Stimulated activated CD4-positive, alpha-beta T cell treated with anti-CD3 and anti-CD28 coated beads, Interleukin-12 subunit alpha, Interleukin-12 subunit beta, amount 100 ng/mL, for 24 hours (primary cell): ENCODE measurements at regions not wholly inside any gene's neighbourhood (a gene's known extent, or its start where the extent isn't known, plus 50 kb on each side); places are given as distances from the start of the nearest gene placed in this dataset.
"Not testable (repeated sequence)": the region's sequence is repeated elsewhere in the genome, so short reads cannot be mapped to it uniquely, and the experiment has no call there.

Source experiments
- DNase-seq, 2 experiments: peaks; one replicate each; pipeline ENCODE4 v3.0.0-alpha.2; 2020; ENCODE audit warnings: low read depth in 2 of 2

DNA sequence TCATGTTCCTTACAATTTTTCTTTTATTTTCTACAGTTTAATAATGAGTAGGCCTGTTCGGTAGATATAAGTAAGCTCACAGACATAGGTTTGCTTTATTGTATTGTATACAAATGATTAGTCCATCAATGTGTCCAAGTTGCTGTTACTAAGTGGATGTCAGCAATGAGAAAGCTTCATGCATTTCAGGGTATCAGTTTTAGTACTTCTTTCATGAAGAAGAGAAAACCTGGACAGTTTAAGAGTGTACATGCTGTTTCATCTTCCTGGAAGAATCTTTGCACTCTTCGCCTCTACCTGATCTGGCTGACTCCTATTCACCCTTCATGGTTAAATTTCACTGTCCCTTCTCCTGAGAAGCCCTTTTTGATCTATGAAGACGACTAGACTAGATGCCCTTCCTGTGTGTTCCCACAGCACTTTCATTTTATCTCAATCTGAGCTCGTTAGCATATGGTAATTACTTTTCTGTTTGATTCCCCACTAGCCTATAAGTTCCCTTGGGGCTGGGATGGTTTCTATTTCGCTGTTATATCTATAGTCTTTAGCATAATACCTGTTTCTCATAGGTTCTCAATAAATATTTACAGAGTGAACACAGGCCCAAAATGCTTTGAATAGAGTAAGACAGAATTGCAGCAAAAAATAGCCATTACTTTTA, 70.7 kb downstream of the CETN3 start:
- no peak for DNase-seq

DNA sequence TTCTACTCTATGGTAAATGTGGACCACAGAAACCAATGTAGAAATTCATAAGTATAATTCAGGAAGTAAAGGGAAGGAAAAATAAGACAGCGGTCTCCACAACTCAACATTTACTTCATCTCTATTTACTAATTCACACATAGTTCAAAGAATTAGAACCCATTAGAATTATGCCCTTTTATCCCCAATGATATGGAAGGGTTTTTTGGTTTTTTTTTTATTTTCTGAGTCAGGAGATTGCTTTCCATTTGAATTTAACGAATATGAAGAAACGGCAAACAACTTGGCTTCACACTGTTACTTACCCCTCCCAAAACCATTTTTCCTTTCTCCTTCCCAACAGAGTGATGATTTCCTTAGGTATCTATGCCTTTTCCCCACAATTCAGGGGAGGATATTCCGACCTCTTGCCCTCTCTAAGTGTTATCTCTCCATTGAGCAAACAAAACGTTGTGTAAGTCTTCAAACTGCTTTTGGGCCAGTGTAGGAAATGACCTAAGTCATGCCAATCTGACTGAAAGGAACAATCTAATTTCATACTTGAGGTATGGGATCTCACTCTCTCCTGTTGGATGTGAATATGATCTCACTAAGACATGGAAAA, 72.0 kb downstream of the CETN3 start:
- DNase-seq, result no peak

DNA sequence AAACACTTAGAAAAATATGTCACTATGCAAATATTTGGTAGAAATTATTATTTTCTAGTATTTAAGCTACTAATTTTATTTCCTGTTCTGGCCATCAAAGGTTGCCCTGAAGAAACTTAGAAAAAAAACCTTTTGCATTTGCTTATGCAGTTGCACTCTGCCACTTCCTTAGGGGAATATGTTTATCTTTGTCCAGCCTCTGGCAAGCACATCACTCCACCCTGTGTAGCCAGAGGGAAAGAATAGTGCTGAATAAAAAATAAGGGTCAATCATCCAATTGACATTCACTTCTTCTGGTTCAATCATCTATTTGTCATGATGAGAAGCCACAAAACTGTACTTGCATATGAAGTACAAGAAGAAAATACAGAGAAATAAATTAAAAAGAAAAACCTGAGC, 72.8 kb downstream of the CETN3 start:
- no peak for DNase-seq

DNA sequence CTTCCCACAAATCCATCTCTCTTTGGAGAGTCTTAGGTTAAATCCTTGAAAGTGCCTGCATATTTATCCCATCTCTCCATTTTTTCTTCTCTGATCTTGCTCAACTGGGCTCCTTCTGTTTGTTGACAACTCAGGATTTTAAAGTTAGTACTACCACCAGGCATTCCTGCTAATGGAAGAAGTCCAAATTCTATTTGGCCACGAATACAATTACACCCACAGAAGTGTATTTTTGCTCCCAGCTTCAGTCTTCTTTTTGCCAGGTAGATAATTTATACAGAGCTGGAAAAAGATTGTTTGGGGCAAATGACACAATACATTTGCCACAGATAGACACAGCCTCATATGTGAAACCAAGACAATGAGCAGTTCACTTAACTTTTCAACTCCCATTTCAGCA, 74.8 kb downstream of the CETN3 start:
- DNase-seq, result no peak

DNA sequence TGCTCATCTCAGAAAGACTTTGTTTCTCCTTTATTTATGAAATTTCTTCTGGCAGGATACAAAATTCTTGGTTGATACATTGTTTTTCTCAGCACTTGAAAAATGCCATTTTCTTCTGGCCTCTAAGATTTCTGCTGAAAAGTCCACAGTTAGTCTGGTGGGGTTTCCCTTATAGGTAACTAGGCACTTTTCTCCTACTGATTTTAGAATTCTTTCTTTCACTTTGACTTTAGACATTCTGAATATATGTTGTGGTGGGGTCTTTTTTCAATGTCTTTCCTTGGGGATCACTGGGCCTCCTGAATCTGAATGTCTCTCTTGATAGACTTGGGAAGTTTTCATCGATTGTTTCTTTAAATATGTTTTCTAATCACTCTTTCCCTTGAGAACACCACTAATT, 79.6 kb downstream of the CETN3 start:
- no peak for DNase-seq

DNA sequence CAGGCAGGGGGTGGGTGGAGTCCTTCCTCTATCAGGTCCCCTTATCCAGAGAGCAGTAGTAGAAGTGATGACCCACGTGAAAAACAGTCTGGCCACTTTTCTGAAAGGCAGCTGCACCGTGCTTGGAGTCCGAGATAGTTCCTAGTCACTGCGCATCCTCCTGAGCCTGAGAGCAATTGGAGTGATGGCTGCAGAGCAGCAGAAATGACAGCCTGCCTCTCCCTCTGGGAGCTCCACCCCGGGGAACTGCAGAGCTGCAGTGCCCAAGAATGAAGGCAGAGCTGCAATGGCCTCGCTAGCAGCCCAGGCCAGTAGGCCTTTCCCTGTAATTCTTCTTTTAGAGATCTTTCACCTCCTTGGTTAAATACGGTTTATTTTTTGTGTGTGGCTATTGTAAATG, 82.6 kb downstream of the CETN3 start:
- DNase-seq, result no peak

DNA sequence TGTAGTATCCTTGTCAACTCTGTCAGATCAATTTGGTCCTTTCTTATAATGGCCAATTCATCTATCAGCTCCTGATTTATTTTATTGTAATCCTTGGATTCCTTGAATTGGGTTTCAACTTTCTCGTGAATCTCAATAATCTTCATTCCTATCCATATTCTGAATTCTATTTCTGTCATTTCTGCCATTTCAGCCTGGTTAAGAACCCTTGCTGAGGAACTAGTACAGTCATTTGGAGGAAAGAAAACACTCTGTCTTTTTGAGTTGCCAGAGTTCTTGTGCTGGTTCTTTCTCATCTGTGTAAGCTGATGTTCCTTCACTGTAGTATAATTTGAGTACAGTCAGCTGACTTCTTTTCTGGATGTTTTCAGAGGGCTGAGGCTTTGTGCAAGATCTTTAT, 84.5 kb downstream of the CETN3 start:
- no peak for DNase-seq

DNA sequence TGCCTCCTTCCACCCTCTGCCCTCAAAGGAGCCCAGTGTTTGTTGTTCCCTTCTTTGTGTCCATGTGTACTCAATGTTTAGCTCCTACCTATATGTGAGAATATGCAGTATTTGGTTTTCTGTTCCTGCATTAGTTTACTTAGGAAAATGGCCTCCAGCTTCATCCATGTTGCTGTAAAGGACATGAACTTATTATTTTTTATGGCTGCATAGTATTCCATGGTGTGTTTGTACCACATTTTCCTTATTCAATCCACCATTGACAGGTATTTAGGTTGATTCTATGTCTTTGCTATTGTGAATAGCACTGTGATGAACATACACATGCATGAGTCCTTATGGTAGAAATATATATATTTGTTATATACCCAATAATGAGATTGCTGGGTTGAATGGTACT, 89.2 kb downstream of the CETN3 start:
- DNase-seq, result not testable (repeated sequence)

DNA sequence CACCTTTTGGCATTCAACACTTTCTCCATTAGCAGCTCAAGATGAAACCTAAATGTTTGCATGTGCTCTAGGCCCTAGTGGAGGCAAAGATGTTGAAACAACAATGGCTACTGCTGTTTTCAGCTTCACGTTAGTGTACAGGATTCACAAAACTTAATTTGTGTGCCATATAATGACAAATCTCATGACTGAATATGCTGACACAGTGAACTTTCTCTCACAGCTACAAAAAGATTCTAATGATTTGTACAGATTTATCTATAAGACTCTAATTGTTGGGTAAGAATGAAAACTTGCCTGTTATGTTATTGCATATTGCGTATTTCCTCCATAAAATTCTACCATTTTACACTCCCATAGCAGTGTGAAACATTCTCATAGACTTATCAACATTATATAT, 97.5 kb downstream of the CETN3 start:
- no peak for DNase-seq

DNA sequence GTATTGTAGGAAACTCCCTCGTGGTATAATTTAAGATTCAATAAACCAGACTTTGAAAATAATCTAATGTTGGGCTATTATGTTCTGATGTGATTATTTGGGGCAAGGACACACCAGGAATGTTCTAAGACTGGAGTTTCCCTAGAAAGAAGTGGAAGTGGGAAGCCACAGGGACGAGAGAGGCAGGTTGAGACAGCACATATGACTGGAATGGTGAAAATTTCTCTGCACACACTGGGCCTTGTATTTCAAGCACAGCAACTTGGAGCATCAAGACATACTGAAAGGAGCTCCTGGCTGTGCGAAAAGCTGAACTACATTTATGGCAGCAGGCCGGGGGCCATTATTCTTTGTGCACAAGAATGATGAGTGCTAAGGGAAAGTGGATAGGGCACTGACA, 98.2 kb downstream of the CETN3 start:
- DNase-seq, result no peak

DNA sequence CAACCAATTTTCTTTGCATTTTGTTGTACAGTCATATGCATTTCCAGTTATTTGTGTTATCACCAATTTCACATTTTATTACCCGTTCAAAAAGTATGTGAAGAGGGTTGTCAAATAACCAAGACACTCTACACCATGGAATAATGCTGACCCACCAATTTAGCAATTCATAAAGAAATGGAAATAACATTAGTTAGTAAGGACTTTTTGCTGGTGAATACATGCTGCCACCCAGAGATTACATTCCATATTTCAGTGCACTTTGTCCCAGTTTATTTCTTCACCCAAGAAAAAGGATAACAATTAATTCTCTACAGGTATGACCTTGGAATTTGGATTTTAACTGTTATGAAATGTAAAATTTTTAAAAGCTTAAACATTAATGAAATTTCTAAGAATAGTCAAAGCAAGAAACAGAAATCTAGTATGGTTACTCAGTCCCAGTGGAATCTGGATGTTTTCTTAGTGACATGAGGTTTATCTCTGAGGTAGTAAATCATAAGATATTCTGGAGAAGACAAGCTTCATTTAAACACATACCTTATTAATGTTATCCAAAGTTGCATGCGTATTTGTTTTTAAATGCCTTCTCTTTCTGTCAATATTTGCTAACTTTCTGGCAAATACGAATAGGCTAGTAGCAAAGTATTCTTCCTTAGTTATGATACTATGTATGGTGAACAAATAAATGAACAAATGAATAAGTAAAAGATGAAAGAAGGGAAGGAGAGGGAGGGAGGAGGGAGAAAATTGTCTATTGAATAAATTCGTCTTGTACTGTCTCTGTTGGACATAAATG, 100.6 kb downstream of the CETN3 start:
- no peak for DNase-seq

DNA sequence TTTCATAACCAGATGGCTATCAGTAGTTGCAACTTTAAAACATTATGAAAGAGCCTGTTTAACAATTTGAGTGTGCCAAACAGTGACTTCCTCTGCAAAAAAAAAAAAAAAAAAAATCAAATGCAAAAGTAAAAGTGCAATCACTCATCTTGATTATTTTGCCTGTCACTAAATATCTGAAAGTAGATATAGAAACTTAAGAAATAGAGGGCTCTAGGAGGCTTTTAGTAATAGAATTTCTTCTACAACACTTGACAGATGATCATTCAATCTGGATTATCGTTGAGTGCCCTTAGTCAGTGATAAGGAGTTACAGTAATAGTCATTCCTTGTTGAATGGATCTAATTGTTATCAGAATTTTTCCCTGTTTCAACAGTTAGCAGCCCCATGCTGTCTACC, 101.8 kb downstream of the CETN3 start:
- no peak for DNase-seq

DNA sequence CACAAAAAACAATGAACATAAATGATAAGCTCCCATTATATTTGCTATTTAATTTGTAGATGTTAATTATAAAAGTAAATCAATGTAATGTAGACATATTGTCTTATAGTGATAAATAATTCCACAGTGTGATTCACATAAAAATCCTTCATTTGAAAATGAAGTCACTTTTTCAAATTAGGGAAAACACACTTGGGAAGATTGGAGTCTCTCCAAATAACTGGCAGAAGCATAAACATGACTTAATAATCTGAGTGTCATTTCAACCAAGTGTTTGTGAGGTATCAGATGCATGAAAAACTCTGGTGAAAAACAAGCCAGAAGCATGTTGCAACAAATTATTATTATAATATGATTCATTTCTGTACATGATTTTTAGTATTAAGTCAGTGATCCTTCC, 102.2 kb downstream of the CETN3 start:
- DNase-seq, result no peak

DNA sequence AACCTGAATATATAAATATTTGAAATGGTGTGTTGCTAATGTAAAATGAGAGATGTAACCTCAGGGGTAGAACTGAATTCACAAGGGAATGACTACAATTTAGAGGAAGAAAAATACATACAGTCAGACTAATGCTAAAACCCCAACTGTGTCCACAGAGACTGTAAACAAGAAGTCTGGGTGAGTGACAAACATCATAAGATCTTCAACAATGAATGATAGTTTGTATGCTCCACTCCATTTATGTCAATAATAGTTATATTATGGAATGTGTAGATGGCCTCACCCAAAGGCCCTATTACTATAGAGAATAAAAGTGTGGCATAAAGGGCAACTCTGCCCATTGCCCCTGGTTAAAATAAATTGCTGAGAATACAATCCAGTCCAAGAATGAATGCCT, 102.9 kb downstream of the CETN3 start:
- no peak for DNase-seq

DNA sequence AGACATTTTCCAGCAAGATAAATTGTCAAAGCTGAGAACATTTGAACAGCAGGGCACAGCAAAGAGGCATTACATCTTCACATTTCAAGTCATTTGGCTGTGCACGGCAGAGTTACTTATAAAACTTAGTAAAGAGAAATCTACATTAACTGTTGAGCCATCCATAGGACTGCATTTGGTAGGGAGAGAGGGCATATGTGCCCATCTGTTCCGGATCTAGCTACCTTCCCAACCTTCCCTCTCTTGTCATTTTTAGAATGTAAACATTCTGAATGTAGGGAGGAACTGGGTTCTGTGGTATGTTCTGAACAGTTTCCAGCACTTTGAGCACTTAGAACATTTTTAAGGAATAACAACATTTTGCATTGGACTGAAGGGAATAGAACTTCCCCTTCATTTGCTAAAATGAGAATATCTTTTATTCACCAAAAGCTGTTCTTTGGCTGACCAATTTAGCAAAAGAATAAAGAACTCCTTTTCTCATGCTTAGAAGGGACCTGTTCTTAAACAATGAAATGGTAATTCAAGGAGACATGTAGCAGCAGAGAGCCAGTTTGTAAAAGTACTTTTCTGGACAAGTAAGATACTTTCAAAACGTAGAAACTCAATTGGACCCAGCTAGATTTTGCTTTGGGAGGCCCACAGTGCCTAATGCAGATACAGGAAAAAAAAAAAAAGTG, 104.4 kb downstream of the CETN3 start:
- no peak for DNase-seq

DNA sequence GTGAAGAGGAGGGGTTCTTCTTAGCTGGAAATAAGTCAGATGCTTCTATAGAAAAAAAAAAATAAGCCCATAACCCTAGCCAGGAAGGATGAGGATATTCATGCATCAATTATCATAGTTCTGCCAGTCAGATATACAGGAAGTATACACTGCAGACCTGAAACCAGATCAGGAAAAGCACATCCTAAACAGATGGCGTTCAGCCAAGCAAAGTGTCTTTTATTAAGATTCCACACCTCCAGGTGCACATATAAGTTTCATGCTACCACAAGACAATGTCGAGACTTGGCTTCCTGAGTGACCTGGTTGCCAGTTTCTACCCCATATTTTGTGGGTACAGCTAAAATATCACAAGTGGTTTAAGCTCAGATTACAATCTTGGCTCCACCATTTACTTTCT, 108.3 kb downstream of the CETN3 start:
- no peak for DNase-seq

DNA sequence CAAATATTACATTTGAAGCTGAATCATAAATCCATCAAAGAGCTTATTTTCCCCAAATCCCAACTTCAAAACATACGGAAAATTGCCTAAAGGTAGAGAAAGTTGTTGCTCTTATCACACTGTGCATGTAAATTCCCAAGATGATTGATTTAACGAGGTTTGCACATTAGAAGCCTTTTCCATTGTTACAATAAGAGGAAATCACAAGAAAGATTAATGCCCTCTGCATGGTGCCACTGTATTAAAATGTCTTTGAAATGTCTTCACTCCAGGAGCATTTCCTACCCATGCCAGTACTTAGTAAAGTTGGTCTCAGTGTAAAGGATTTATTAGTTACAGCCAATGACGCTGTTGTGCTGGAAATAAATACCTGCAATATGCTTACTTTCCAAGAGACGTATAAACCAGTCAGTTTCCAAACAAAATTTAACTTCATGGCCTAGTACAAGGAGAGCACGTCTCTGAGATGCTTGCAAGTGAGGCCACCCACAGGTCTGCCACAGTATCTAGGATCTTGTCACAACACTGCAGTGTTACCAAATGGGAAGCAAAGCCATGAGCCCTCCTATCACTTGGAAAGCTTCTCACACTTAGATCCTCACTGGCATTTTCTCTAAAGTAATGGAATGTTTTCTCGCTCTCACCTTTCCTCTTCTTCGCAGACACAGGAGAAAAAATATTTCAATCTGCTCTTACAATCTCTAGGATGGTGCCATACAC, 112.4 kb downstream of the CETN3 start:
- no peak for DNase-seq

DNA sequence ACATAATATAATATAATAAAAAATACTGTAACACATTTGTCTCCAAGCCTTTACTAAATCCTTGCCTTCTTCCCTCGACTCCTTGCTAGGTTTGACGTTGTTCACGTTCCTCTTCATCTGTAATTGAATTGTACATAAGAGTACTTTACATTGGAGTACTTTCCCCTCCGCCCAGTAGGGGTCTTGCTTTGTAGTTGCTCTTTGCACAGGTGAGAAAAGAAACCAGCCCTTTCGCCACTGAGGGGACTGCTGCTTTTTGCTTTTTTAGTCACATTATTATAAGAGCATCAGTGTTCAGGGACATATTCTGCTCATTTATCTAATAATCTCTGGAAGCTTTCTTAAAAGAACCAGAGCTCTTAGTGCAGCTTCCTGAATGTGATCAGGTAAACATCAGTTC, 115.0 kb downstream of the CETN3 start:
- no peak for DNase-seq

DNA sequence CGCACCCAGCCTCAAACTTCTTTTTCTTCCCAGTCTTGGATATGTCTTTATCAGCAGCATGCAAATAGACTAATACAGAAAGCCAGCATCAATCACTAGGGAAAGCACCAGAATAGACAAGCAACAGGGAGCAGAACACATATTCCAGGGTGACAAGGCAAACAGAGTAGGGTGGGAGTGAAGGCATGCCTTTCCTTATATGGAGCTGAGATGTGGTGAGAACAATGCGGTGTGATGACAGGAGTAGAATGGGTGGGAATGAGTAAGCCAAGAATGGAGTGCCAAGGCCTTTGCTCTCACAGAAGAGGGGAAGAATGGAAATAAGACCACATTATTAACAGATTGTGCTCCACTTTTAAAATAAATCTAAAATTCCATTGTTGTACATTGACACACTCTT, 115.6 kb downstream of the CETN3 start:
- DNase-seq, result no peak

DNA sequence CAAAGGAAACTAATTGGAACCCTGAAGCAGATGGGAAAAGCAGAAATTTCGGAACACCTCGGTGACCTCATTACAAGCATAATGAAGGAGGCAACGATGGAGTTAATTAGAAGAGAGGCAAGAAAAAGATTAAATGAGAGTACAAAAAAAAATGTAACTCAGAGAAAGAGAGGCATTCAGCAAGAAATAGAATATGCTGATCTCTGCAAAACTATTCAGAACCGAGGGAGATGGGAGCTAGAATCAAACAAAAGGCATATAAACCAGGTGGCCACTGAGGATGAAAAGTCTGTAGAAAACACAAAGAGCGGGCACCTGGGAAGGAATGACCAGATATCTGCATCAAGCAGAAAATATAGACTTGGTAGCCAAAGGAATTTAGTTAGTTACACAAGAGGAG, 118.9 kb downstream of the CETN3 start:
- DNase-seq, result no peak

DNA sequence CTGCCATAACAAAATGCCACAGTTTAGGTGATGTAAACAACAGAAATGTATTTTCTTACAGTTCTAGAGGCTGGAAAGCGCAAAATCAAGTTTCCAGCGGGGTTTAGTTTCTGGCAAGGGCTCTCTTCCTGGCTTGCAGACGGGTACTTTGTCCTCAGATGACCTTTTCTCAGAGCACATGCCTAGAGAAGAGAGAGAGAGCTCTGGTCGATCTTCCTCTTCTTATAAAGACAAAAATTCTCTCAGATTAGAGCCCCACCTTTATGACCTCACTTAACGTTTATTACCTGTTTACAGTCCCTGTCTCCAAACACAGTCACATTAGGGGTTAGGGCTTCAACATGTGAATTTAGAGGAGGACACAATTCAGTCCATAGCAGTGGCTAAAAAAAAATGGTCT, 119.7 kb downstream of the CETN3 start:
- DNase-seq, result no peak

DNA sequence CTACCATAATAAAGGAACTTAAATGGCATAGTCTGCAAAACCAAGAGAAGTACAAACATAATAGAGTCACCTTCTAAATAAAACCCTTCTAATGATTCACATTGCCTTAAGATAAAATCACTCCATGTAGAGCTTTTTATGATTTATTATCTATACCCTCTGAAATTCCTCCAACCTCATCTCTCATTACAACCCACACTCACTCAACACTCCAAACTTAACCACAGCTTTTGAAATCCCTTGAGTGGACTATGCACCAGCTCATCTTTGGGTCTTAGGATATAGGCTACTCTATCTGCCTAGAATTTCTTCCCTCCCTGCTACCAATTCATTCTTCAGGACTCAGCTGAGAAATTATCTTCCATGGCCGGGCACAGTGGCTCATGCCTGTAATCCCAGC, 122.5 kb downstream of the CETN3 start:
- no peak for DNase-seq
